Esophagus muscularis mucosa (tissue), 4 donors: ENCODE measurements at regions not wholly inside any gene's neighbourhood (a gene's known extent, or its start where the extent isn't known, plus 50 kb on each side); places are given as distances from the start of the nearest gene placed in this dataset.

ENCODE experiments used
- EP300 ChIP-seq: sonication (generic); formaldehyde crosslinking; IDR thresholded peaks from one replicate; pipeline ENCODE4 v1.6.1; 2017; ENCODE audit warnings: antibody characterized with exemption
- POLR2A ChIP-seq: fragments of 450-650 bp; IDR thresholded peaks from one replicate; pipeline ENCODE4 v1.6.1; 2017; ENCODE audit warnings: antibody characterized with exemption, moderate library complexity, mild to moderate bottlenecking, low read depth
- POLR2AphosphoS5 ChIP-seq, 2 donors: sonication (generic); formaldehyde crosslinking; IDR thresholded peaks; one replicate each; pipeline ENCODE4 v1.6.1; 2017; ENCODE audit warnings: antibody characterized with exemption in 2 of 2
- TF ChIP-seq, protein P1 (sequence below), 3 experiments: fragments of 200-600 bp in 2 of 3; fragments of 450-650 bp in 1 of 3; sonication (generic) in 2 of 3; IDR thresholded peaks; one replicate each; pipeline ENCODE4 v1.5.1; 2017 to 2019; ENCODE audit warnings: antibody characterized with exemption in 3 of 3, mild to moderate bottlenecking in 2 of 3, moderate library complexity in 1 of 3

DNA sequence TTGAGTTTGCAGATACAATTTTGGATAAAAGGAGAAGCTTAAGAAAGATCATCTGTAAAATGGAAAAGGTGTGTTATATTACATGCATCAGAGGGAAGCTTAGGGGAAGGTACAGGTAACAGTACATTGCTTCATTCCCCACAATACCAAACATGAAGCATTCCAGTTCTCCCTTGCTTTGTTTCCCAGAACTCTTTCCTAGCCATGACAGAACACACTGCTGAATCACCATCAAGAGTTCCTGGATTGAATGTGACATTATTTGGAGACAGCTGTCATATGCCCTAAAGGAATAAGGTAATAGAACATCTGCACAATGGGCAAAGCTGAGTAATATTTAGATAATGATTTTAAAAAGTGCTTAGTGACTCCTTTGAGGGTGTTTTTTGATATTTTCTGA, 303.5 kb upstream of the ST8SIA4 start:
- TF ChIP-seq, protein P1, sequence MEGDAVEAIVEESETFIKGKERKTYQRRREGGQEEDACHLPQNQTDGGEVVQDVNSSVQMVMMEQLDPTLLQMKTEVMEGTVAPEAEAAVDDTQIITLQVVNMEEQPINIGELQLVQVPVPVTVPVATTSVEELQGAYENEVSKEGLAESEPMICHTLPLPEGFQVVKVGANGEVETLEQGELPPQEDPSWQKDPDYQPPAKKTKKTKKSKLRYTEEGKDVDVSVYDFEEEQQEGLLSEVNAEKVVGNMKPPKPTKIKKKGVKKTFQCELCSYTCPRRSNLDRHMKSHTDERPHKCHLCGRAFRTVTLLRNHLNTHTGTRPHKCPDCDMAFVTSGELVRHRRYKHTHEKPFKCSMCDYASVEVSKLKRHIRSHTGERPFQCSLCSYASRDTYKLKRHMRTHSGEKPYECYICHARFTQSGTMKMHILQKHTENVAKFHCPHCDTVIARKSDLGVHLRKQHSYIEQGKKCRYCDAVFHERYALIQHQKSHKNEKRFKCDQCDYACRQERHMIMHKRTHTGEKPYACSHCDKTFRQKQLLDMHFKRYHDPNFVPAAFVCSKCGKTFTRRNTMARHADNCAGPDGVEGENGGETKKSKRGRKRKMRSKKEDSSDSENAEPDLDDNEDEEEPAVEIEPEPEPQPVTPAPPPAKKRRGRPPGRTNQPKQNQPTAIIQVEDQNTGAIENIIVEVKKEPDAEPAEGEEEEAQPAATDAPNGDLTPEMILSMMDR (IDR thresholded peaks at IDR 0.05) = no peak
- no peak for TF ChIP-seq POLR2A
- no peak for TF ChIP-seq POLR2AphosphoS5 (IDR thresholded peaks at IDR 0.05)
- no peak for TF ChIP-seq EP300
